CD1c-positive myeloid dendritic cell (primary cell): ENCODE measurements at regions not wholly inside any gene's neighbourhood (a gene's known extent, or its start where the extent isn't known, plus 50 kb on each side); places are given as distances from the start of the nearest gene placed in this dataset.
A peak's percentile ranks its signal among the peaks of the same experiment; 100 is the strongest.

Experiments
- DNase-seq: peaks from one replicate; pipeline ENCODE4 v3.0.0-alpha.2; 2016; ENCODE audit errors: extremely low spot score

GRCh38 chr1:193626695-193627094, 440.3 kb upstream of the B3GALT2 start:
- no peak for DNase-seq

GRCh38 chr1:193625255-193625654, 438.8 kb upstream of the B3GALT2 start:
- no peak for DNase-seq

GRCh38 chr1:193619911-193620310, 433.5 kb upstream of the B3GALT2 start:
- DNase-seq = no peak

GRCh38 chr1:193614817-193615216, 428.4 kb upstream of the B3GALT2 start:
- no peak for DNase-seq

- no peak for DNase-seq
Observed at GRCh38 chr1:193614275-193614674, 427.9 kb upstream of the B3GALT2 start.

- DNase-seq = no peak
Observed at GRCh38 chr1:193613041-193613440, 426.6 kb upstream of the B3GALT2 start.

- DNase-seq = no peak
Observed at GRCh38 chr1:193609592-193609991, 423.2 kb upstream of the B3GALT2 start.

GRCh38 chr1:193607787-193608186, 421.4 kb upstream of the B3GALT2 start:
- DNase-seq = no peak

GRCh38 chr1:193606035-193606434, 419.6 kb upstream of the B3GALT2 start:
- no peak for DNase-seq

GRCh38 chr1:193602705-193603104, 416.3 kb upstream of the B3GALT2 start:
- DNase-seq = no peak

GRCh38 chr1:193593147-193593885, 406.9 kb upstream of the B3GALT2 start:
- peak; percentile 40 for DNase-seq

GRCh38 chr1:193592317-193592716, 405.9 kb upstream of the B3GALT2 start:
- DNase-seq = no peak

- DNase-seq = no peak
Observed at GRCh38 chr1:193590102-193590501, 403.7 kb upstream of the B3GALT2 start.

- DNase-seq = no peak
Observed at GRCh38 chr1:193589597-193590040, 403.2 kb upstream of the B3GALT2 start.

GRCh38 chr1:193588311-193589082, 402.1 kb upstream of the B3GALT2 start:
- DNase-seq = no peak

GRCh38 chr1:193584731-193585239, 398.4 kb upstream of the B3GALT2 start:
- DNase-seq = no peak

GRCh38 chr1:193581341-193581740, 394.9 kb upstream of the B3GALT2 start:
- no peak for DNase-seq

GRCh38 chr1:193580419-193580818, 394.0 kb upstream of the B3GALT2 start:
- DNase-seq = no peak

- no peak for DNase-seq
Observed at GRCh38 chr1:193579323-193579722, 392.9 kb upstream of the B3GALT2 start.

GRCh38 chr1:193574913-193575312, 388.5 kb upstream of the B3GALT2 start:
- no peak for DNase-seq

- no peak for DNase-seq
Observed at GRCh38 chr1:193569983-193570269, 383.5 kb upstream of the B3GALT2 start.

GRCh38 chr1:193569096-193569982, 382.9 kb upstream of the B3GALT2 start:
- DNase-seq = peak; percentile 20
